ENCODE measurements at regions not wholly inside any gene's neighbourhood (a gene's known extent, or its start where the extent isn't known, plus 50 kb on each side); places are given as distances from the start of the nearest gene placed in this dataset.

DNA sequence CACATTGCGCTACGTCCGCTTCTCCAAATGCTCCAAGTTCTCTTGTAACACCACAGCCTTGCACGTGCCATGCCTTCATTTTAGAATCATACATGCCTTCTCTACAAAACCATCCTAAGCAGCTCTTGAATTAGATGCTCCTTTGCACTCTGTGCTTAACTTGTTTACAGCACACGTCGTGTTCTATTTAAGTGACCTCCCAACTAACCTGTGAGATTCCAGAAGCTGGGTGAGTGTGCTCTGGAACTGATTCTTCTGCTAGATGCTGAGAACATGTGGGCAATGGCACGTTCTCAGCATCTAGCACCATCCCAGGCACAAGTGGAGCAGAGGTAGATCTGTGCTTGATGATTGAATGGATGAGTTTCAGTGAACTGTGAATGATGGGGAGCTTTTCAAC is 100.0 kb upstream of the NEDD9 start (continued):
- TF ChIP-seq, protein P1, sequence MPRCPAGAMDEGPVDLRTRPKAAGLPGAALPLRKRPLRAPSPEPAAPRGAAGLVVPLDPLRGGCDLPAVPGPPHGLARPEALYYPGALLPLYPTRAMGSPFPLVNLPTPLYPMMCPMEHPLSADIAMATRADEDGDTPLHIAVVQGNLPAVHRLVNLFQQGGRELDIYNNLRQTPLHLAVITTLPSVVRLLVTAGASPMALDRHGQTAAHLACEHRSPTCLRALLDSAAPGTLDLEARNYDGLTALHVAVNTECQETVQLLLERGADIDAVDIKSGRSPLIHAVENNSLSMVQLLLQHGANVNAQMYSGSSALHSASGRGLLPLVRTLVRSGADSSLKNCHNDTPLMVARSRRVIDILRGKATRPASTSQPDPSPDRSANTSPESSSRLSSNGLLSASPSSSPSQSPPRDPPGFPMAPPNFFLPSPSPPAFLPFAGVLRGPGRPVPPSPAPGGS (IDR thresholded peaks at IDR 0.05; ENCODE audit: borderline replicate concordance, insufficient read depth, low read depth, low read length, poor library complexity, severe bottlenecking) = no peak
- TF ChIP-seq JUNB (IDR thresholded peaks at IDR 0.05) = no peak
- no peak for TF ChIP-seq ASH2L (IDR thresholded peaks at IDR 0.05; ENCODE audit: borderline replicate concordance, low read depth)

- POLR2A ChIA-PET = interaction anchor here (0.9 to 4.4 kb wide), 4 partner anchors 11 to 49 kb away, joined by 3 to 22 read pairs (median 6); no protein-coding TSS in a partner anchor
- DNase-seq (ENCODE audit: low read depth, low spot score) (no peak), ATAC-seq (no peak), FAIRE-seq (no peak)
- Histone ChIP-seq H3K27me3 (replicated peaks in 1 of 2; ENCODE audit: control insufficient read depth in 2 of 2, insufficient read depth in 2 of 2, low read length in 1 of 2) (no peaks in the 10 kb centered on the region), H2AFZ (ENCODE audit: control insufficient read depth, low read depth, low read length) (no peak overlapping the region), H3K4me1 (ENCODE audit: control insufficient read depth, insufficient read depth, low read length) (peaks cover 28% of the 10 kb centered on the region), H3K4me3 (no peak overlapping the region), H4K20me1 (ENCODE audit: control insufficient read depth, insufficient read depth) (no peaks in the 10 kb centered on the region), H3K36me3 (ENCODE audit: control insufficient read depth in 2 of 2, insufficient read depth in 2 of 2, low read length in 1 of 2) (peaks cover 3 to 6% of the 10 kb centered on the region in 2 experiments; a peak in 3 of 4 replicates), H3K4me2 (ENCODE audit: control insufficient read depth, insufficient read depth) (no peak overlapping the region), H3K79me2 (ENCODE audit: control insufficient read depth, insufficient read depth, low read length) (peaks cover 12% of the 10 kb centered on the region), H3K9me3 (replicated peaks; ENCODE audit: control insufficient read depth, insufficient read depth, low read length) (peaks cover 2% of the 10 kb centered on the region; the same call in 2 of the 3 replicates), H3K9ac (ENCODE audit: control insufficient read depth, insufficient read depth, low read length) (no peak overlapping the region), H3K27ac (ENCODE audit: control insufficient read depth, insufficient read depth) (peak overlapping the region; percentile 58)
- CTCF ChIA-PET = interaction anchor here (0.7 to 3.9 kb wide), 8 partner anchors 9 to 165 kb away, joined by 3 to 16 read pairs (median 4); no protein-coding TSS in a partner anchor
- 44% methylated on average over 5 of the region's 5 CpGs for WGBS (ENCODE audit: insufficient coverage, insufficient replicate concordance, low lambda C conversion rate, missing lambda C conversion rate)
- BruUV-seq (replicated peaks) = no TSS peak
- intact Hi-C loops (cut with micrococcal nuclease; ENCODE audit: unreplicated experiment) = no loop called here
- RAD21 ChIA-PET (ENCODE audit: unreplicated experiment) = interaction anchor here (1.1 to 5.5 kb wide), 10 partner anchors 9 to 165 kb away, joined by 3 to 31 read pairs (median 4); no protein-coding TSS in a partner anchor
- SMC1A ChIA-PET (ENCODE audit: uncharacterized antibody, unreplicated experiment) = interaction anchor here (1.1 to 12.6 kb wide), 15 partner anchors 10 to 165 kb away, joined by 3 to 129 read pairs (median 6); no protein-coding TSS in a partner anchor
- no peak for TF ChIP-seq NBN (IDR thresholded peaks at IDR 0.05)
- no peak for TF ChIP-seq JUNB (IDR thresholded peaks at IDR 0.05)
- 0 out of 2 replicates have a peak, but pooled peaks have one; percentile 10 for TF ChIP-seq MEF2A (IDR thresholded peaks at IDR 0.05; ENCODE audit: insufficient read depth, low read depth, low read length)
- TF ChIP-seq POLR2AphosphoS2 (IDR thresholded peaks at IDR 0.05; ENCODE audit: low read depth, low read length) = no peak
- TF ChIP-seq ZNF217 (IDR thresholded peaks at IDR 0.05) = no peak
- TF ChIP-seq EGR1 (IDR thresholded peaks at IDR 0.05; ENCODE audit: borderline replicate concordance in 1 of 2, low read depth in 2 of 2, low read length in 2 of 2) = peak in 1 of 2 experiments; percentile 39; a peak in 1 of 3 replicates
- in situ Hi-C loops (cut with MboI) = no loop called here
These were observed 98.6 kb upstream of the NEDD9 start for GRCh38 chr6:11331111-11331510.

Measured in GM12878 (cell line).